Caki2 (cell line): ENCODE measurements at regions not wholly inside any gene's neighbourhood (a gene's known extent, or its start where the extent isn't known, plus 50 kb on each side); places are given as distances from the start of the nearest gene placed in this dataset.

Experiments used
- DNase-seq: peaks from one replicate; pipeline ENCODE4 v3.0.0-alpha.2; 2015; ENCODE audit warnings: low read depth
- in situ Hi-C: cut with HindIII; loops from 2 replicates; pipeline ENCODE4 v1.10.0; 2016; ENCODE audit warnings: low sequenced_read_pairs, low pct_unique_long_range_greater_than_20kb, mixed read lengths

GRCh38 chr12:125381373-125381772 lies 316.1 kb downstream of the AACS start:
- DNase-seq: no peak
- in situ Hi-C loops: no loop called here

GRCh38 chr12:125382926-125383325 lies 317.7 kb downstream of the AACS start:
- DNase-seq: no peak
- in situ Hi-C loops: no loop called here

GRCh38 chr12:125386652-125387051 lies 321.4 kb downstream of the AACS start:
- in situ Hi-C loops: no loop called here
- no peak for DNase-seq

- DNase-seq: no peak
- in situ Hi-C loops: no loop called here
These were observed 322.0 kb downstream of the AACS start for GRCh38 chr12:125387206-125387605.

GRCh38 chr12:125389061-125389697 lies 323.9 kb downstream of the AACS start:
- no peak for DNase-seq
- in situ Hi-C loops: no loop called here

- DNase-seq: no peak
- in situ Hi-C loops: no loop called here
These were observed 328.3 kb downstream of the AACS start for GRCh38 chr12:125393569-125393968.

GRCh38 chr12:125395583-125396215 lies 330.5 kb downstream of the AACS start:
- no peak for DNase-seq
- in situ Hi-C loops: no loop called here

- in situ Hi-C loops: no loop called here
- no peak for DNase-seq
These were observed 334.3 kb downstream of the AACS start for GRCh38 chr12:125399489-125399888.

- peak; percentile 32 for DNase-seq
These were observed 337.9 kb downstream of the AACS start for GRCh38 chr12:125402874-125403789.

GRCh38 chr12:125403843-125404242 lies 338.6 kb downstream of the AACS start:
- in situ Hi-C loops: no loop called here
- no peak for DNase-seq

More at GRCh38 chr12:125402874-125403789, 337.9 kb downstream of the AACS start:
- in situ Hi-C loops: no loop called here

GRCh38 chr12:125406131-125406530 lies 340.9 kb downstream of the AACS start:
- in situ Hi-C loops: no loop called here
- no peak for DNase-seq

GRCh38 chr12:125408718-125409117 lies 343.5 kb downstream of the AACS start:
- in situ Hi-C loops: no loop called here
- DNase-seq: no peak

GRCh38 chr12:125412506-125412905 lies 347.3 kb downstream of the AACS start:
- in situ Hi-C loops: no loop called here
- DNase-seq: no peak

GRCh38 chr12:125417446-125417845 lies 352.2 kb downstream of the AACS start:
- DNase-seq: no peak
- in situ Hi-C loops: no loop called here

- in situ Hi-C loops: no loop called here
- DNase-seq: no peak
These were observed 353.8 kb downstream of the AACS start for GRCh38 chr12:125418902-125419564.

GRCh38 chr12:125424909-125425308 lies 359.7 kb downstream of the AACS start:
- in situ Hi-C loops: no loop called here
- DNase-seq: no peak

GRCh38 chr12:125431516-125431915 lies 366.3 kb downstream of the AACS start:
- in situ Hi-C loops: no loop called here
- no peak for DNase-seq

GRCh38 chr12:125434131-125434530 lies 368.9 kb downstream of the AACS start:
- in situ Hi-C loops: no loop called here
- DNase-seq: no peak
